Activated B cell treated with CpG ODN at 0.5 μM for 24 hours (primary cell): ENCODE measurements at regions not wholly inside any gene's neighbourhood (a gene's known extent, or its start where the extent isn't known, plus 50 kb on each side); places are given as distances from the start of the nearest gene placed in this dataset.
"Not testable (repeated sequence)": the region's sequence is repeated elsewhere in the genome, so short reads cannot be mapped to it uniquely, and the experiment has no call there.

Source experiments
- ATAC-seq: fragments of 200-7000 bp; cut with Tn5 transposase; one replicate; pipeline ENCODE4 v1.10.0; 2021; ENCODE audit warnings: low read depth, mild to moderate bottlenecking, moderate library complexity
- CTCF ChIA-PET: fragments of 350-600 bp; sonication (Branson Sonifier 250); formaldehyde crosslinking; loops from one replicate; lab custom pipeline; 2021; ENCODE audit warnings: antibody characterized with exemption; lab: Charles Lee
- POLR2A ChIA-PET: fragments of 350-600 bp; sonication (Branson Sonifier 250); formaldehyde crosslinking; loops from one replicate; lab custom pipeline; 2021; ENCODE audit warnings: antibody characterized with exemption; lab: Charles Lee
- DNase-seq: peaks from one replicate; pipeline ENCODE4 v3.0.0; 2022
- H3K27ac Mint-ChIP-seq: one replicate; pipeline ENCODE4 v1.8.0; 2020; ENCODE audit warnings: mixed read lengths
- H3K27me3 Mint-ChIP-seq: one replicate; pipeline ENCODE4 v1.8.0; 2021; ENCODE audit warnings: mixed read lengths
- H3K36me3 Mint-ChIP-seq: one replicate; pipeline ENCODE4 v1.8.0; 2021; ENCODE audit warnings: low read depth, mixed read lengths
- H3K4me1 Mint-ChIP-seq: one replicate; pipeline ENCODE4 v1.8.0; 2021; ENCODE audit warnings: mixed read lengths
- H3K4me3 Mint-ChIP-seq: one replicate; pipeline ENCODE4 v1.8.0; 2020; ENCODE audit warnings: mild to moderate bottlenecking, mixed read lengths
- H3K9me3 Mint-ChIP-seq: one replicate; pipeline ENCODE4 v1.8.0; 2020; ENCODE audit warnings: mixed read lengths
- intact Hi-C: fragments of 100-400 bp; cut with micrococcal nuclease; formaldehyde crosslinking; loops from one replicate; pipeline ENCODE4 v1.15.1; 2024
- TF ChIP-seq, protein P1 (sequence below): fragments of 200-600 bp; IDR thresholded peaks from one replicate; pipeline ENCODE4 v1.8.0; 2022; ENCODE audit warnings: antibody characterized with exemption, mild to moderate bottlenecking

DNA sequence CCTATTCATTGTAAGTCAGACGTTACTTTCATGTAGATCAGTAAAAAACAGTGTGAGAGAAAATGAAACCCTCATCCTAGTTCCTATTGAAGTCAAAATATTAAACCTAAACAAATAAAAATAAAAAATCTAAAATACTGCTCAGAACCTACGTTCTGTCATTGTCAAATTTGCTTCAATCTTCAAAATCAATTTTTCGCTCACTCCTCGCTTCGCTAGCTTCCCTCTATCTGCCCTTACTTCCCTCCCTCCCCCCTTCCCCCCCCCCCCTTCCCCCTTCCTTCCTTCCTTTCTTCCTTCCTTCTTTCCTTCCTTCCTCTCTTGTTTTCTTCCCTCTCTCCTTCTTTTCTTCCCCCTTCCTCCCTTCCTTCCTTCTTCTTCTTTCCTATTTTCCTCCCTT is 310.9 kb upstream of the PDE3A start:
- intact Hi-C loops = no loop called here
- ChIA-PET POLR2A (no interaction called here), CTCF (no interaction called here)
- peaks cover 19% of the 10 kb centered on the region for H3K9me3 Mint-ChIP-seq
- no peak overlapping the region for H3K27ac Mint-ChIP-seq
- DNase-seq = no peak
- no peak for ATAC-seq
- H3K27me3 Mint-ChIP-seq = no peaks in the 10 kb centered on the region
- no peaks in the 10 kb centered on the region for H3K4me1 Mint-ChIP-seq
- TF ChIP-seq, protein P1, sequence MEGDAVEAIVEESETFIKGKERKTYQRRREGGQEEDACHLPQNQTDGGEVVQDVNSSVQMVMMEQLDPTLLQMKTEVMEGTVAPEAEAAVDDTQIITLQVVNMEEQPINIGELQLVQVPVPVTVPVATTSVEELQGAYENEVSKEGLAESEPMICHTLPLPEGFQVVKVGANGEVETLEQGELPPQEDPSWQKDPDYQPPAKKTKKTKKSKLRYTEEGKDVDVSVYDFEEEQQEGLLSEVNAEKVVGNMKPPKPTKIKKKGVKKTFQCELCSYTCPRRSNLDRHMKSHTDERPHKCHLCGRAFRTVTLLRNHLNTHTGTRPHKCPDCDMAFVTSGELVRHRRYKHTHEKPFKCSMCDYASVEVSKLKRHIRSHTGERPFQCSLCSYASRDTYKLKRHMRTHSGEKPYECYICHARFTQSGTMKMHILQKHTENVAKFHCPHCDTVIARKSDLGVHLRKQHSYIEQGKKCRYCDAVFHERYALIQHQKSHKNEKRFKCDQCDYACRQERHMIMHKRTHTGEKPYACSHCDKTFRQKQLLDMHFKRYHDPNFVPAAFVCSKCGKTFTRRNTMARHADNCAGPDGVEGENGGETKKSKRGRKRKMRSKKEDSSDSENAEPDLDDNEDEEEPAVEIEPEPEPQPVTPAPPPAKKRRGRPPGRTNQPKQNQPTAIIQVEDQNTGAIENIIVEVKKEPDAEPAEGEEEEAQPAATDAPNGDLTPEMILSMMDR = no peak
- H3K36me3 Mint-ChIP-seq = no peaks in the 10 kb centered on the region
- H3K4me3 Mint-ChIP-seq = no peak overlapping the region

DNA sequence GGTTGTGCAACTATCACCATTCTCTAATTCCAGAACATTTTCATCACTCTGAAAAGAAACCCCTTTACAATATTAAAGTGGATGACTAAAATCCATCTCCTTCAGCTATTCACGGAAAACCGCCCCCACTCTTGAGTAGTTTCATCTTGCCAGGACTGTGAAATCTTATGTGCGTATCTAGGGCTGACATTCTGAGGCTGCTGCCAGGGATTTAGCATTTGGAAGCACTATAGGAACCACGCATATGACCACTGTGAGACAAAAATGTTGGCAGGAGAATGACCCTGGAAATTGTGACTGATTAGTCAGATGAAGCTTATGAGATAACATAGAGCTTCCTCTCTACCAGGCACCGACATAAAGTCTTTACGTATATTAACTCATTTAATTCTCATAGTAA is 305.2 kb upstream of the PDE3A start:
- intact Hi-C loops = no loop called here
- H3K4me3 Mint-ChIP-seq = no peak overlapping the region
- no peak for ATAC-seq

DNA sequence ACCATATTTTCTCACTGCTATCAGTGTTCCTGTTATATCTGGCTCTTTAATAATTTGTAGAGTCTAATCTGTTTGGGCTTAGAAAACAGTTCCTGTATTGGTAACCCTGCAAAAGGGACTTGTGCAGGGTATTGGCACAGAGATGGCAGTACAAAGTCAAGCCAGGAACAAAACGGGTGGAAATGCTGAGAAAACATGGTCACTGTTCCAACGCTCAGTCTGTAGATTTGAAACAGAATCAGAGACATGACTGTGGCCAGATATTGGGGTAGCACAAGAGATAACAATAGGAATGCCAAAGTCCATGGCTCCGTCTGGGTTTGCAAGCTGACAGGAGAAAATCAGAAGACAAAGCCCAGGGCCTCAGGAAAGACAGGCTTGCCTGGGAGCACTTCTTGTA is 290.7 kb upstream of the PDE3A start:
- ChIA-PET POLR2A (no interaction called here), CTCF (no interaction called here)
- no peak overlapping the region for H3K4me3 Mint-ChIP-seq
- TF ChIP-seq, protein P1 = no peak
- no peak for ATAC-seq
- intact Hi-C loops = no loop called here
- no peaks in the 10 kb centered on the region for H3K36me3 Mint-ChIP-seq
- no peaks in the 10 kb centered on the region for H3K4me1 Mint-ChIP-seq
- DNase-seq = no peak
- H3K27me3 Mint-ChIP-seq = no peaks in the 10 kb centered on the region
- no peak overlapping the region for H3K27ac Mint-ChIP-seq
- peaks cover 2% of the 10 kb centered on the region for H3K9me3 Mint-ChIP-seq

More for the DNA sequence above, 305.2 kb upstream of the PDE3A start:
- Mint-ChIP-seq H3K9me3 (peaks cover 14% of the 10 kb centered on the region), H3K4me1 (no peaks in the 10 kb centered on the region), H3K27ac (no peak overlapping the region), H3K36me3 (no peaks in the 10 kb centered on the region), H3K27me3 (no peaks in the 10 kb centered on the region)
- TF ChIP-seq, protein P1 = no peak
- ChIA-PET POLR2A (no interaction called here), CTCF (no interaction called here)
- no peak for DNase-seq

DNA sequence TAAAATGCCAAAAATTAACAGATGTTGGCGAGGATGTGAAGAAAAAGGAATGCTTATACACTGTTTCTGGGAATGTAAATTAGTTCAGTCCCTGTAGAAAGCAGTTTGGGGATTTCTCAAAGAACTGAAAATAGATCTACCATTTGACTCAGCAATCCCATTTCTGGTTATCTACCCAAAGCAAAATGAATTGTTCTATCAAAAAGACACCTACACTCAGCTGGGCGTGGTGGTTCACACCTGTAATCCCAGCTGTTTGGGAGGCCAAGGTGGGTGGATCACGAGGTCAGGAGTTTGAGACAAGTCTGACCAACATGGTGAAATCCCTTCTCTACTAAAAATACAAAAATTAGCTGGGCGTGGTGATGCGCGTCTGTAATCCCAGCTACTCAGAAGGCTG is 279.3 kb upstream of the PDE3A start:
- ChIA-PET CTCF (no interaction called here), POLR2A (no interaction called here)
- no peak for ATAC-seq
- Mint-ChIP-seq H3K27ac (no peak overlapping the region), H3K27me3 (no peaks in the 10 kb centered on the region), H3K4me1 (no peaks in the 10 kb centered on the region), H3K36me3 (no peaks in the 10 kb centered on the region), H3K4me3 (no peak overlapping the region), H3K9me3 (peaks cover 4% of the 10 kb centered on the region)
- TF ChIP-seq, protein P1 = no peak
- no peak for DNase-seq
- intact Hi-C loops = no loop called here

DNA sequence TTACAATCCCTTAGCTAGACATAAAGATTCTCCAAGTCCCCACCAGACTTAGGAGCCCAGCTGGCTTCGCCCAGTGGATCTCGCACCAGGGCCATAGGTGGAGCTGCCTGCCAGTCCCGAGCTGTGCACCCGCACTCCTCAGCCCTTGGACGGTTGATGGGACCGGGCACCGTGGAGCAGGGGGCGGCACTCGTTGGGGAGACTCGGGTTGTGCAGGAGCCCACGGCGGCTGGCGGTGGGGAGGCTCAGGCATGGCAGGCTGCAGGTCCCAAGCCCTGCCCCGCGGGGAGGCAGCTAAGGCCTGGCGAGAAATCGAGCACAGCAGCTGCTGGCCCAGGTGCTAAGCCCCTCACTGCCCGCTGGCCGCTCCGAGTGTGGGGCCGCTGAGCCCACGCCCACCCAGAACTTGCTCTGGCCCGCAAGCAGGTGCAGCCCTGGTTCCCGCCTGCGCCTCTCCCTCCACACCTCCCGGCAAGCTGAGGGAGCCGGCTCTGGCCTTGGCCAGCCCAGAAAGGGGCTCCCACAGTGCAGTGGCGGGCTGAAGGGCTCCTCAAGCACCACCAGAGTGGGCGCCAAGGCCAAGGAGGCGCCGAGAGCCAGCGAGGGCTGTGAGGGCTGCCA is 275.0 kb upstream of the PDE3A start:
- POLR2A ChIA-PET, intact Hi-C loops, DNase-seq, H3K27me3 Mint-ChIP-seq, H3K36me3 Mint-ChIP-seq, H3K4me3 Mint-ChIP-seq, H3K9me3 Mint-ChIP-seq, CTCF ChIA-PET, H3K4me1 Mint-ChIP-seq, ATAC-seq, H3K27ac Mint-ChIP-seq: not testable (repeated sequence)

DNA sequence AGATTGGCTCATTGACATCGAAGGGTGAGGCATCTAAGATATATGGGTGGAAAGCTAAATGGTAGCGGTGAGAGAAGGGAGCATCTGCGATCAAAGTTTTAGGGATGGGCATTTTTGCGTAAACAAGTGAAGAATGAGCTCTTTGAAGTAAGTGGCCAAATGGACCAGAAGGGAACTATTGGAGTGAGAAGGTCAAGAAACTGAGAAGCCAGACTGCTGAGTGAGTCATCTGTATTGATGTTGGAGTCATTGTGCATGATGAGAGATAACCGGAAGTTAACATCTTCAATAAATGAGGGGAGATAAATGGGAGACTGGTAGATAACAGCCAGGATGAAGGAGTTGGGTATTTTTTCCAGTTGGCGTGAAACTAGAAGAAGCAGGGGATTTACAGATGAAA is 271.9 kb upstream of the PDE3A start:
- no peaks in the 10 kb centered on the region for H3K36me3 Mint-ChIP-seq
- H3K4me3 Mint-ChIP-seq = no peak overlapping the region
- TF ChIP-seq, protein P1 = no peak
- intact Hi-C loops = no loop called here
- peaks cover 5% of the 10 kb centered on the region for H3K9me3 Mint-ChIP-seq
- H3K27ac Mint-ChIP-seq = no peak overlapping the region
- H3K4me1 Mint-ChIP-seq = no peaks in the 10 kb centered on the region
- ATAC-seq (no peak), DNase-seq (no peak)
- ChIA-PET CTCF (no interaction called here), POLR2A (no interaction called here)
- no peaks in the 10 kb centered on the region for H3K27me3 Mint-ChIP-seq
